GM12872 (cell line): ENCODE measurements at regions not wholly inside any gene's neighbourhood (a gene's known extent, or its start where the extent isn't known, plus 50 kb on each side); places are given as distances from the start of the nearest gene placed in this dataset.

ENCODE experiments used
- CTCF ChIP-seq: IDR thresholded peaks from 3 replicates; pipeline ENCODE4 v1.5.1; 2011; ENCODE audit warnings: low read depth, mild to moderate bottlenecking, low read length, moderate library complexity; ENCODE audit not compliant: insufficient read depth

- TF ChIP-seq CTCF, result no peak
Observed at GRCh38 chr1:106043971-106044370, 1012.5 kb upstream of the PRMT6 start.

GRCh38 chr1:106047210-106047609, 1009.3 kb upstream of the PRMT6 start:
- TF ChIP-seq CTCF, result no peak

- no peak for TF ChIP-seq CTCF
Observed at GRCh38 chr1:106049595-106049994, 1006.9 kb upstream of the PRMT6 start.

GRCh38 chr1:106055855-106056254, 1000.6 kb upstream of the PRMT6 start:
- no peak for TF ChIP-seq CTCF

- TF ChIP-seq CTCF, result no peak
Observed at GRCh38 chr1:106061586-106062495, 994.6 kb upstream of the PRMT6 start.

GRCh38 chr1:106063510-106063909, 993.0 kb upstream of the PRMT6 start:
- TF ChIP-seq CTCF, result no peak

- TF ChIP-seq CTCF, result no peak
Observed at GRCh38 chr1:106072909-106073600, 983.4 kb upstream of the PRMT6 start.
